Stimulated activated naive B cell treated with anti-CD40 and anti-IgM and Interleukin-4, amounts not matched to agents 10 μg/mL and 1 μg/mL and 100 μg/mL, for 72 hours (primary cell): ENCODE measurements at regions not wholly inside any gene's neighbourhood (a gene's known extent, or its start where the extent isn't known, plus 50 kb on each side); places are given as distances from the start of the nearest gene placed in this dataset.
"Not testable (repeated sequence)": the region's sequence is repeated elsewhere in the genome, so short reads cannot be mapped to it uniquely, and the experiment has no call there.

Source experiments
- ATAC-seq, 2 donors: fragments of 150-1000 bp; cut with Tn5 transposase; replicated peaks; 2 replicates each; pipeline ENCODE4 v1.10.0; 2021; ENCODE audit warnings: moderate library complexity in 1 of 2
- DNase-seq: peaks from one replicate; pipeline ENCODE4 v3.0.0; 2021
- H3K27ac Mint-ChIP-seq: one replicate; pipeline ENCODE4 v1.8.0; 2022; ENCODE audit warnings: mild to moderate bottlenecking, mixed read lengths
- H3K27me3 Mint-ChIP-seq, 2 donors: one replicate each; pipeline ENCODE4 v1.8.0; 2022; ENCODE audit warnings: mixed read lengths in 2 of 2
- H3K36me3 Mint-ChIP-seq, 2 donors: one replicate each; pipeline ENCODE4 v1.8.0; 2022; ENCODE audit warnings: mixed read lengths in 2 of 2, mild to moderate bottlenecking in 1 of 2
- H3K4me1 Mint-ChIP-seq, 2 donors: one replicate each; pipeline ENCODE4 v1.8.0; 2022; ENCODE audit warnings: mixed read lengths in 2 of 2, mild to moderate bottlenecking in 1 of 2
- H3K4me3 Mint-ChIP-seq, 2 donors: one replicate each; pipeline ENCODE4 v1.8.0; 2022; ENCODE audit warnings: mild to moderate bottlenecking in 2 of 2, mixed read lengths in 2 of 2, moderate library complexity in 1 of 2
- H3K9me3 Mint-ChIP-seq, 2 donors: one replicate each; pipeline ENCODE4 v1.8.0; 2022; ENCODE audit warnings: mixed read lengths in 2 of 2, mild to moderate bottlenecking in 1 of 2

GRCh38 chr2:190584980-190585661 lies 50.6 kb upstream of the NEMP2 start:
- Mint-ChIP-seq H3K4me1 (peaks cover 28 to 35% of the 10 kb centered on the region in 2 donors), H3K9me3 (peaks cover 2 to 4% of the 10 kb centered on the region in 2 donors), H3K27me3 (no peaks in the 10 kb centered on the region), H3K27ac (no peak overlapping the region), H3K4me3 (no peak overlapping the region), H3K36me3 (peaks cover 4 to 11% of the 10 kb centered on the region in 2 donors)
- no peak for DNase-seq
- ATAC-seq: no peak

- peaks cover 28 to 31% of the 10 kb centered on the region in 2 donors for H3K4me1 Mint-ChIP-seq
- no peaks in the 10 kb centered on the region for H3K27me3 Mint-ChIP-seq
- DNase-seq (no peak), ATAC-seq (no peak)
- H3K9me3 Mint-ChIP-seq: peaks cover 2 to 4% of the 10 kb centered on the region in 2 donors
- peaks cover 4 to 11% of the 10 kb centered on the region in 2 donors for H3K36me3 Mint-ChIP-seq
- no peak overlapping the region for H3K4me3 Mint-ChIP-seq
- H3K27ac Mint-ChIP-seq: no peak overlapping the region
Observed at GRCh38 chr2:190587106-190587505, 52.6 kb upstream of the NEMP2 start.

- ATAC-seq (peak; percentile 31 to 75), DNase-seq (no peak)
- peaks cover under 1 to 9% of the 10 kb centered on the region in 2 donors for H3K36me3 Mint-ChIP-seq
- peaks cover 13 to 16% of the 10 kb centered on the region in 2 donors for H3K4me1 Mint-ChIP-seq
- no peak overlapping the region for H3K27ac Mint-ChIP-seq
- no peaks in the 10 kb centered on the region for H3K27me3 Mint-ChIP-seq
- H3K4me3 Mint-ChIP-seq: no peak overlapping the region
- peaks cover 2 to 4% of the 10 kb centered on the region in 2 donors for H3K9me3 Mint-ChIP-seq
Observed at GRCh38 chr2:190589008-190589407, 54.5 kb upstream of the NEMP2 start.

GRCh38 chr2:190591437-190591836 lies 56.9 kb upstream of the NEMP2 start:
- DNase-seq (no peak), ATAC-seq (no peak)
- peaks cover 6 to 8% of the 10 kb centered on the region in 2 donors for H3K4me1 Mint-ChIP-seq
- no peak overlapping the region for H3K27ac Mint-ChIP-seq
- no peaks in the 10 kb centered on the region for H3K27me3 Mint-ChIP-seq
- H3K36me3 Mint-ChIP-seq: peaks cover 0 to 7% of the 10 kb centered on the region in 2 donors
- H3K9me3 Mint-ChIP-seq: no peaks in the 10 kb centered on the region
- H3K4me3 Mint-ChIP-seq: no peak overlapping the region

- H3K9me3 Mint-ChIP-seq: no peaks in the 10 kb centered on the region
- peaks cover 5 to 13% of the 10 kb centered on the region in 2 donors for H3K4me1 Mint-ChIP-seq
- no peak overlapping the region for H3K4me3 Mint-ChIP-seq
- H3K27ac Mint-ChIP-seq: no peak overlapping the region
- DNase-seq (no peak), ATAC-seq (no peak)
- peaks cover 0 to 3% of the 10 kb centered on the region in 2 donors for H3K36me3 Mint-ChIP-seq
- H3K27me3 Mint-ChIP-seq: no peaks in the 10 kb centered on the region
Observed at GRCh38 chr2:190592831-190593230, 56.1 kb upstream of the NAB1 start.

GRCh38 chr2:190595879-190596278 lies 53.0 kb upstream of the NAB1 start:
- not testable (repeated sequence) for H3K9me3 Mint-ChIP-seq, H3K36me3 Mint-ChIP-seq
- H3K4me1 Mint-ChIP-seq: peaks cover 2 to 16% of the 10 kb centered on the region in 2 donors

GRCh38 chr2:190596993-190597392 lies 51.9 kb upstream of the NAB1 start:
- Mint-ChIP-seq H3K4me3 (no peak overlapping the region), H3K36me3 (peaks cover 0 to 3% of the 10 kb centered on the region in 2 donors), H3K27me3 (no peaks in the 10 kb centered on the region), H3K4me1 (peaks cover 0 to 16% of the 10 kb centered on the region in 2 donors), H3K27ac (no peak overlapping the region), H3K9me3 (peaks cover 0 to 2% of the 10 kb centered on the region in 2 donors)
- no peak for DNase-seq
- ATAC-seq: no peak

More at GRCh38 chr2:190595879-190596278, 53.0 kb upstream of the NAB1 start:
- H3K4me3 Mint-ChIP-seq, H3K27me3 Mint-ChIP-seq, H3K27ac Mint-ChIP-seq, DNase-seq, ATAC-seq: not testable (repeated sequence)

- Mint-ChIP-seq H3K36me3 (peaks cover 0 to 3% of the 10 kb centered on the region in 2 donors), H3K27ac (no peak overlapping the region), H3K4me1 (peaks cover 0 to 16% of the 10 kb centered on the region in 2 donors), H3K4me3 (no peak overlapping the region), H3K9me3 (peaks cover 0 to 2% of the 10 kb centered on the region in 2 donors), H3K27me3 (no peaks in the 10 kb centered on the region)
- ATAC-seq: no peak
- no peak for DNase-seq
Observed at GRCh38 chr2:190598621-190599020, 50.3 kb upstream of the NAB1 start.

- DNase-seq (no peak), ATAC-seq (no peak)
- H3K27ac Mint-ChIP-seq: no peak overlapping the region
- peaks cover 0 to 16% of the 10 kb centered on the region in 2 donors for H3K4me1 Mint-ChIP-seq
- H3K36me3 Mint-ChIP-seq: peaks cover 0 to 3% of the 10 kb centered on the region in 2 donors
- no peaks in the 10 kb centered on the region for H3K27me3 Mint-ChIP-seq
- H3K9me3 Mint-ChIP-seq: peaks cover 0 to 2% of the 10 kb centered on the region in 2 donors
- no peak overlapping the region for H3K4me3 Mint-ChIP-seq
Observed at GRCh38 chr2:190599073-190599472, 49.8 kb upstream of the NAB1 start.
